Epidermal melanocyte (primary cell): ENCODE measurements at regions not wholly inside any gene's neighbourhood (a gene's known extent, or its start where the extent isn't known, plus 50 kb on each side); places are given as distances from the start of the nearest gene placed in this dataset.

ENCODE experiments used
- DNase-seq: peaks from one replicate; pipeline ENCODE4 v3.0.0; 2011; ENCODE audit warnings: low spot score; ENCODE audit not compliant: insufficient read length

DNA sequence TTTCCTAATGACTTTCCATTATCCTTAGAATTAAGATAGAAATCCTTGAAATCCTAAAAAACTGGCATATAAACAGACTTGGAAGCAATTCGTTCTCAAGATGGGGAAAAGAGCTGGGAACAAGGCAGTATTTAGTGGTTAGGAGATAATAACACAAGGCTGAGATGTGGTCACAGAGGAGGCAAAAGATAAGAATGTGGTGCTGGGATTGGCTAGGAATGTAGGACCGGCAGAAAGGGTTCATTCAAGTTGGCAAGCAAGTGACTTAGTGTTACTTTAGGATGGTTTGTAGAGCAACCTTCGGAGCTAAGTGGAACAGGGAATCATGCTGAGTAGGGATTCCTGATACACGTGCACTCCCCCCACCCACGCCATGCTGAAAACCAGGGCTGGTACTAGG lies 121.9 kb upstream of the RPS6KA3 start:
- DNase-seq: no peak

DNA sequence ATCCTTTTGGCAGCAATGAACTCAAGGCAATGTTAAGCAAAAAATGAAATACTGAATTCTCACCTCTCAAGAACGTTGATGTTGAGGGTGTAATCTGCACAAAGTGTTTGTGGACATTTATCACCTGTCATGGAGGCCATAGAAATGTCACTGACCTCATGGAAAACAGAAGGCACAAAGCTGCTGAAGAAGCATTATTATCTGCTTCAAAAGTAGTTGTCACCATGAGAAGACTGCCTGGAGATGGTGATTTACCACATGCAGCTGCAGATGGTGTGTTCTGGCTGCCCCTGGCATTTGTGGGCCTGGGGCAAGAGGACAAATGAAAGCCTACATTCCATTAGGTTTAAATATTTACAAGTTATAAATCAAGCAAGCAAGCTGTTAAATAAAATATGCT lies 116.8 kb upstream of the RPS6KA3 start:
- no peak for DNase-seq

GRCh38 chrX:20382518-20383297 lies 116.0 kb upstream of the RPS6KA3 start:
- DNase-seq: no peak

DNA sequence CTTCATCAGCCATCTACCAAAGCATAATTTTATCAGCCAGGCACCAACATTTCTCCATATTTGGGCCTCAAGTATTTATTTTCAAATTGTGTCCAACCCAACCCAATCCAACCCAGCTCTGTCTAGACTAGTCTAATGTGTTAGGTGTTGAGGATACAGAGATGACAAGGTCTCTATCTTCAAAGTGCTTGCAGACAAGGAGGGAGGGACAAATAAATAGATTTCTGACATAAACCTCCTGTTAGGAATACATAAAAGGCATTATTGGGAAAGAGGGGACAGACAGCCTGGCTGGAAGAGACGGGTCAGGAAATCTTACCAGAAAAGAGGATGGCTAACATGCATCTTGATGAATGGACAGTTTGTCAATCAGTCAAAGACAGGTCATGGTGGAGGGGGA lies 115.4 kb upstream of the RPS6KA3 start:
- no peak for DNase-seq

DNA sequence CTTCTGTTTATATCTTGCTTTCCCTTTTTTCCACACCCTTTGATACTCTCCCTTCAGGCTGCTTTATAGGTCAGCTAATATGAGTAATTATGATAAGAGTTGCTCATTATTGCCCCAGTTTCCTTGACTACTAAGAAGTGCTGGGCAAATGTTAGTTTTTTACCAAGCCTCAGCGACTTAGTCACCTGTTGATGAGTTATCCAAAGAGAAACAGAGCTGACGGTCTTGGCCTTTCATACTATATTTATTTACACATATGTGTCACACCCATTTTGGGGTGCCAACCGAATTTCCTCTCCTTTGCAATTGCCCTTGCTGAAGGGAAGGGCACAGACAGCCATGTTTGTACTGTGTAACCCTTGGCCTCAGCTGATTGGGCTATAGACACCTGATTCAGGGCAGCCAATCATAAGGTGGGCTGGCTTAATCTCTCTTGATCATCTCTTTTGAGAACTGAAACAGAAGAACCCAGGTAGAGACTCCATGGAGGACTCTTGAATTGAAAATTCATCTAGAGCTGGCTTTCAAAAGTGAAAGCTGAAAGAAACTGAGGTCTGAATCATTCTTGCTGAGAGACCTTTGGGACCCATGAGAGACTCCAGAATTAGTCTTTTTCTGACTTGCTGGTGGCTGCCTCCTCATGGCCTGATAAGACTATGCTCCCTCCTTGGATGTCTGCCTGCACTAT lies 111.7 kb upstream of the RPS6KA3 start:
- no peak for DNase-seq

- no peak for DNase-seq
These were observed 108.3 kb upstream of the RPS6KA3 start for GRCh38 chrX:20374900-20375438.

DNA sequence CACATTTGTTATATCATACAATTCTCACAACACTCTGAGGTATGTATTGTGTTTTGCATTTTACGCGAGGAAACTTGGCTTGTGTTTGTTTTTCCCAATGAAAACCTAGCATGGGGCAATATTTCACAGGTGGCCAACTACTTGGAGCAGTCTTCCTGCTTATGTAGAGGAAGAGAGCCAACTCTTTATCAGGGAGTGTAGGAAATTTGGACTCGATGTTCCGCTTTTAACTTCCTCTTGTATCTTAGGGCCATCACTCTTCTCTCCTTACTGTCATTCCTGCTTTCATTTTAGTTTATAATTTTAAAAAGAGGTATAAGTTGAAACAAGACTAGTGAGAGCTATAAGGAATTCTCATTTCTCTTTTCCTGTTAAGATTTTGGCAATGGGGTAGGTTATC lies 107.7 kb upstream of the RPS6KA3 start:
- no peak for DNase-seq

DNA sequence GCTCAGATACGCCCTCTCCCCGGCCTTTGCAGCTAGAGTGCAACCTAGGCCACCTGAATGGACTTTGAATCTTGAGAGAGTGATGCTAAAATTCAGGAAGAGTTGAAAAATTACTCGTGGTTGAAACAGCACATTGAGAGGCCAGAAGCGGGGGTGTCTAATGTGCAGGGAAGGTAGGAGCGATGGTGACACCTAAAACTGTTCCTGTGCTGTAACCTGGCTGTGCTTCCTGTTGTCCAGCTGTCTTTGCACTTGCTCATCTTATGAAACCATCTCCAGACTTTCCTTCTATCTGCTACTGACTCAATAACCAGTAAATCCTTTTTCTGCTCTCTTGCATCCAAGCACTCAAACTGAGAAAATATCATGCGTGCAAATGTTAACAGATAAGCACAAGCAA lies 106.4 kb upstream of the RPS6KA3 start:
- no peak for DNase-seq

- DNase-seq: no peak
These were observed 105.8 kb upstream of the RPS6KA3 start for GRCh38 chrX:20372533-20372932.

DNA sequence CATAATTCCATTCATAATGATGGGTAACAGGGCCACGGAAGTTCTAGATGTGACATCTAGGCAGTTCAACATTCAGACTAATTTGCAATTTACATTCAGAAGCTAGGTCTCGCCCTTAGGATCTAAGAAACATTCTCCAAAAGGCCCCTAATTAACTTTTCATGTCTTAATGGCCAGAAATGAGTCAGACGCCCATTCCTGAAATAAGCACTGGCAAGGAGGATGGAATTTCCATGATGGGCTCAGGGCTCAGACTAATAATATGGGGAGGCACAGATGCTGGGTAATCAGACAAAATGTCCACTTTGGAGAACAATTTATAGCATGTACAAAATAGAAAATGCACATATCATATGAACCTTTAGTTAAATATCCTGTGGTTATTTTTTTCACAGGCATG lies 102.8 kb upstream of the RPS6KA3 start:
- no peak for DNase-seq

GRCh38 chrX:20364238-20364637 lies 97.5 kb upstream of the RPS6KA3 start:
- DNase-seq: no peak

DNA sequence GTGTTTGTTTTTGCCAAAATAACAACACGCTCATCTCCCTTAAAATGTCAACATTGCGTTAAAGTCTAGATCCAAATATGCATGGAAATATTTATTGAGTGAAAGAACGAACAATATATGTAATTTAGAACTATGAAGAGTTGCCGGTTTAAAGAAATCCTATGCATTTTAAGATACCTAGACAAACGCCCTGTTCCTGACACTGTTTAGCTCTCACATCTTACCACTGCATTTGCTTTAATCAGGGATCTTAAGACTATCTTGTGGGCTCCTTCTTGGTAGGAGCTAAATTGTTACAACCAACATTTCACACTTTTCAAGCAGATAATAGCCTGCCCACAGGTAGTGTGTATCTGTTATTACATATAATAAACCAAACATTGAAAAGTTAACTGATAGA lies 96.6 kb upstream of the RPS6KA3 start:
- no peak for DNase-seq

- no peak for DNase-seq
These were observed 95.9 kb upstream of the RPS6KA3 start for GRCh38 chrX:20362268-20363267.

GRCh38 chrX:20361890-20362262 lies 95.2 kb upstream of the RPS6KA3 start:
- no peak for DNase-seq

DNA sequence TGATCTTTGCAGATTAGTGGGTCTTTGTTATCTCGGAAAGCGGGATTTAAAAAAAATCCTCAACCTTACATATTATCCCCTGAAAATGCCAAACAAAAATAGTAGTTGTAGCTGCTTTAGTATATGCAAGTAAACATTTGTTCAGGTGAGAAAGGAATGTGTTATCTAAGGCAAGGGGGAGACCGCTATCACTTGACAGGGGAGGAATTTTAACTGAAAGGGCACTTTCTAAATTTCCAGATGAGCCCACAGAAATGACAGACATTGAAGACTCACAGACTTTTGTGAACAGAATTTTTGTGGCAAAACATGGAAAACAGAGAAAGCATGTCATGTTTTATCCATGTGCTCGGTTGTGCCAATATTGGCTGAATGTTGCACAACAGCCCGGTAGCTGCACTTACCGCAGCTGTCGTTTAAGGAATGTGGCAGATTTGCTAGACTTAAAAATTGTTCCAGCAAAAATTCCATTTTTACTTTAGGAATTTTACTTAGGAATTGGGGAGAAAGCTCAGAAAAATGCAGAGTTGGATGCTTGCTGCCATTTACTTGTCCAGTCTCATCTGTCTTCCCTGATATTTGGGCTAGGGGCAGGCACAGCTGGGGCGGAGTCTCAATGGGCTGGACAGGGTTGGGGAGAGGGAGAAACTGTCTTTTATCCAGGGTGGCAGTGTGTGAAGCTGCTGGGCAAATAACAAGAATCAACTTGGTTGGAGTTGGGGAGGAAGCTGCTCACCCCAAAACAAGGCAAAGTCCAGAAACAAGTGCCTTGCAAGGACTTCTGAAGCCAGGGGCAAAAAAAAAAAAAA lies 94.6 kb upstream of the RPS6KA3 start:
- DNase-seq: no peak

DNA sequence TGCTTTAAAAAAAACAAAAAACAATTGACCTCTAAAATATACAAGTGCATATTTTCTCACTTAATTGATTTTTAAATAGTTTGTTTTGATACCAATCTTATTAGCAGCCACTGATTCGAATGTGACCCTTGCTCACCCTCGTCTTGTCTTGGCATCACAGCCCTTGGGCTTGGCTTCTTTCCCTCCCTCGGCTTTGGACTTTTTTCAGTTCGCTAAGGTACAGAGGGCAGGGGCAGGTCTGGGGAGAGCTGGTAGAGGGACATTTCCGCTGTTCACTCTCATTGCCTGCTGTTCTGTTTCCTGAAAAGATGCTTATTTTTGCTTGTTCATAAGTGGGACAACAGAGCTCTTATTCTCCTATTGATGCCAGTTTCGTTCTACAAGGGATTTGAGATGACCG lies 88.5 kb upstream of the RPS6KA3 start:
- DNase-seq: no peak

DNA sequence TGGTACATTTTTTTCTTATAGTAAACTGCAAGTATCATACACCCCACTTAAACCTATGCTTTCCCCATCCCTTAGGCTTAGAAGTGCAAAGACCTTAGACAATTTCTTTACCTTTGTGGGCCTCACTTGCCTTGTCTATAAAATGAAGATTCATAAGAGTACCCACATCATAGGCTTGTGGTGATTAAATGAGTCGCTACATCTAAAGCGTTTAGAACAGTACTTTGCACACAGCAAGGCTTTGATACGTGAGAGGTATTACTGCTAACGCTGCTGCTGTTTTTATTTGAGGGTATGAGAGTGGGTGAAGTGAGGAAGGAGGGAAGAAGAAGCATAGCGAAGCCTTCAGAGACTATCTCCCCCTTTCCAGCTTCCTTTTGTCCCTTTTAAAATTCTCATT lies 87.8 kb upstream of the RPS6KA3 start:
- no peak for DNase-seq

DNA sequence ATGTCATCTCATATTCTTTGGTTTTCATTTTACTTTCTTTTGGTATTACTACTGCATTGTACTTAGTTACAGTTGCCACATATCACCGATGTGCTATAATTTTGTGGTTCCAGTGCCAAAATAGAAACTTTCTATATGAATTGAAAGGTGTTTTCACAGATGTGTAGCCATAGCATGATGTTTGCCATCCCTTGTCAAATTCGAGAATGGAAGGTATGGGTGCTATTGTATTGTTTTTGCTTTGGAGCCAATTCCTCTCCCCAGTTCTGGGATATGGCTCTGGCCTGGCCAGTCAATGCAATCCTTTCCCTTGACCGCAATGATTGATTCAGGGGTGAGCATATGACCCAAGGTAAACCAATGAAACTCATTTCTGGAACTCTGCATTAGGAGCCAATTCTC lies 86.2 kb upstream of the RPS6KA3 start:
- DNase-seq: no peak

- DNase-seq: no peak
These were observed 85.8 kb upstream of the RPS6KA3 start for GRCh38 chrX:20352504-20352903.

- no peak for DNase-seq
These were observed 83.9 kb upstream of the RPS6KA3 start for GRCh38 chrX:20350596-20350995.

DNA sequence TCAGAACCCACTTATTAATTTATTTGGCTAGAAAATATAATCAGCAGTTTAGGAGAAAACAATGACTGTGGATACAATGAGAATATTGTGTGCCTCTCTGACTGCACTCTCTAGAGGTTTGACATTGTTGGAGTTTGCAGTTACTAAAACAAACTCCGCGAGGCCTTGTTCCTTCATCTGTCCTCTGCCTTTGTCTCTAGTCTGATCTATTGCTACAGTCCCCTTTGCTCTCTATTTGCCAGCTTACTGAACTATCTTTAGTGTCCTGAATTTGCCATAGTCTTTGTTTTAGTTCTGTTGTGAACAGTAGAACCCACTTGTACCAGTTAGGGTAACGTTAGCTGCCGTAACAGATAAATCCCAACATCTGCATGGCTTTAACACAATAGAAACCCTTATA lies 81.4 kb upstream of the RPS6KA3 start:
- DNase-seq: no peak
